ENCODE measurements at regions not wholly inside any gene's neighbourhood (a gene's known extent, or its start where the extent isn't known, plus 50 kb on each side); places are given as distances from the start of the nearest gene placed in this dataset.
"Not testable (repeated sequence)": the region's sequence is repeated elsewhere in the genome, so short reads cannot be mapped to it uniquely, and the experiment has no call there.

DNA sequence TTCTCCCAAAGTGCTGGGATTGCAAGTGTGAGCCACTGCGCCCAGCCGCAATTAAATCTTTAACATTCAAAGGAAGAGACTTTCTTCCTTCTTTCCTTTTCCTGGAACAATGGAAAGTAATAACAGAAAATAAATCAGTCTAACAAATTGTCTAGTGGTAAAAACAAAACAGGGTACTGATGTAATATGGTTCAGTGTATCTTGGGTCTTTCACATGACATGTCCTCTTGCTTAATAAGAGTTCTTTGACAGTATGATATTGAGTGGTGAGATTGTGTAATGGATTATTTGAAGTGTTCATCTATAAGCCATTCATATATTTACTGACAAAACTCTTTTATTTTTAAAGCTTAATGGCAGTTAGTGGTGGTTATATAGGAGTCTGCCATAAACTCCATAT is 256.6 kb downstream of the SPRY1 start:
- TF ChIP-seq, protein P1, sequence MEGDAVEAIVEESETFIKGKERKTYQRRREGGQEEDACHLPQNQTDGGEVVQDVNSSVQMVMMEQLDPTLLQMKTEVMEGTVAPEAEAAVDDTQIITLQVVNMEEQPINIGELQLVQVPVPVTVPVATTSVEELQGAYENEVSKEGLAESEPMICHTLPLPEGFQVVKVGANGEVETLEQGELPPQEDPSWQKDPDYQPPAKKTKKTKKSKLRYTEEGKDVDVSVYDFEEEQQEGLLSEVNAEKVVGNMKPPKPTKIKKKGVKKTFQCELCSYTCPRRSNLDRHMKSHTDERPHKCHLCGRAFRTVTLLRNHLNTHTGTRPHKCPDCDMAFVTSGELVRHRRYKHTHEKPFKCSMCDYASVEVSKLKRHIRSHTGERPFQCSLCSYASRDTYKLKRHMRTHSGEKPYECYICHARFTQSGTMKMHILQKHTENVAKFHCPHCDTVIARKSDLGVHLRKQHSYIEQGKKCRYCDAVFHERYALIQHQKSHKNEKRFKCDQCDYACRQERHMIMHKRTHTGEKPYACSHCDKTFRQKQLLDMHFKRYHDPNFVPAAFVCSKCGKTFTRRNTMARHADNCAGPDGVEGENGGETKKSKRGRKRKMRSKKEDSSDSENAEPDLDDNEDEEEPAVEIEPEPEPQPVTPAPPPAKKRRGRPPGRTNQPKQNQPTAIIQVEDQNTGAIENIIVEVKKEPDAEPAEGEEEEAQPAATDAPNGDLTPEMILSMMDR (conservative IDR thresholded peaks at IDR 0.05) = no peak
- TF ChIP-seq ZFX (IDR thresholded peaks at IDR 0.05) = no peak
- no peak overlapping the region for H3K27ac ChIP-seq

DNA sequence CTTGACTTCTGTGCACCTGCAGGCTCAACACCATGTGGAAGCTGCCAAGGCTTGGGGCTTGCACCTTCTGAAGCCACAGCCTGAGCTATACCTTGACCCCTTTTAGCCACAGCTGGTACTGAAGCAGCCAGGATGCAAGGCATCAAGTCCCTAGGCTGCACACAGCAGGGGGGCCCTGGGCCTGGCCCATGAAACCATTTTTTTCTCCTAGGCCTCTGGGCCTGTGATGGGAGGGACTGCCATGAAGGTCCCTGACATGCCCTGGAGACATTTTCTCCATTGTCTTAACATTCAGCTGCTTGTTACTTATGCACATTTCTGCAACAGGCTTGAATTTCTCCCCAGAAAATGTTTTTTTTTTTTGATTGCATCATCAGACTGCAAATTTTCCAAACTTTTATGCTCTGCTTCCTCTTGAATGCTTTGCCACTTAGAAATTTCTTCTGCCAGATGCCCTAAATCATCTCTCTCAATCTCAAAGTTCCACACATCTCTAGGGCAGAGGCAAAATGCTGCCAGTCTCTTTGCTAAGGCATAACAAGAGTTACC is 260.2 kb downstream of the SPRY1 start:
- not testable (repeated sequence) for H3K27ac ChIP-seq

- H3K27ac ChIP-seq = not testable (repeated sequence)
These were observed 261.0 kb downstream of the SPRY1 start for GRCh38 chr4:123657606-123658005.

DNA sequence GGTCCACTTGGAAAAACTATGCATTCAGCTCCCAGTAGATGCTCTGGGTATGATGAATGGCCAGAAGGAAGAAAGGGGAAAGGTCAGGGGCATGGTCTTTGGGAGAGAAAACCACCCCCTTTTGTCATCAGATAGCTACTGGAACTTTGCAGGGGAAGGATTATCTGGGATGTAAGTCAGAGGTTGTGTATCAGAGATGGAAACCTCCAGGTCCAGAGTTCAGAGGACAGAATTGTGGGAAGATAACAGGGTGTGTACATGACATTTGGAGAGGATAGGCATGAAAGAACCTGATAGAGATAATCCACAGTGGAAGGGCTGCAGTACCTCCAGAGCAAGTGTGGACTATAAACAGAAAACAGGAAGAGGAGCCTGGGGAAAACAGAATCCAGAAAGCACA is 262.7 kb downstream of the SPRY1 start:
- H3K27ac ChIP-seq = no peak overlapping the region
- TF ChIP-seq, protein P1 (conservative IDR thresholded peaks at IDR 0.05) = no peak
- no peak for TF ChIP-seq ZFX (IDR thresholded peaks at IDR 0.05)

DNA sequence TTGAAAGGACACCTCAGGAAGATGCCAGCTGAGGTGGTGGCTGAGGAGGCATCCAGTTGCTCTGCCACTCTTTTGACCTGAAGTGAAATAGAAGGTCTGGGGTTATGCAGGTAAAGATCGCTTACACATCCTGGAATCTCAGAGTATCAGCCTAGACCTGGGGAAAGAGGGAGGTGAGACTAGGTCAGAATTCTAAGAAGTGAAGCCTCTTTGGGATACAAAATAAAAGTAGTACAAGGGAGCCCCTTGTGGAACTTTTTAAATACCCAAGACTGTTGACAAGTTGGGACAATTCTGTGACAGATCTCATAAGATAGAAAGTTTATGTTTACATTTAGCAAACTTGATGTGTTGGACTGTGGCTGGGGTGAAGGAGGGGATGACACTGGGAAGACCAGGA is 263.1 kb downstream of the SPRY1 start:
- no peak overlapping the region for H3K27ac ChIP-seq
- TF ChIP-seq ZFX (IDR thresholded peaks at IDR 0.05) = no peak
- TF ChIP-seq, protein P1 (conservative IDR thresholded peaks at IDR 0.05) = peak; percentile 36

GRCh38 chr4:123661080-123661737 is 264.6 kb downstream of the SPRY1 start:
- no peak for TF ChIP-seq ZFX (IDR thresholded peaks at IDR 0.05)
- TF ChIP-seq, protein P1 (conservative IDR thresholded peaks at IDR 0.05) = peak; percentile 75
- H3K27ac ChIP-seq = no peak overlapping the region

GRCh38 chr4:123662827-123663226 is 266.2 kb downstream of the SPRY1 start:
- TF ChIP-seq, protein P1 (conservative IDR thresholded peaks at IDR 0.05) = no peak
- TF ChIP-seq ZFX (IDR thresholded peaks at IDR 0.05) = no peak
- no peak overlapping the region for H3K27ac ChIP-seq

GRCh38 chr4:123666486-123666885 is 269.9 kb downstream of the SPRY1 start:
- TF ChIP-seq, protein P1 (conservative IDR thresholded peaks at IDR 0.05) = no peak
- no peak for TF ChIP-seq ZFX (IDR thresholded peaks at IDR 0.05)
- no peak overlapping the region for H3K27ac ChIP-seq
